ENCODE measurements at regions not wholly inside any gene's neighbourhood (a gene's known extent, or its start where the extent isn't known, plus 50 kb on each side); places are given as distances from the start of the nearest gene placed in this dataset.

DNA sequence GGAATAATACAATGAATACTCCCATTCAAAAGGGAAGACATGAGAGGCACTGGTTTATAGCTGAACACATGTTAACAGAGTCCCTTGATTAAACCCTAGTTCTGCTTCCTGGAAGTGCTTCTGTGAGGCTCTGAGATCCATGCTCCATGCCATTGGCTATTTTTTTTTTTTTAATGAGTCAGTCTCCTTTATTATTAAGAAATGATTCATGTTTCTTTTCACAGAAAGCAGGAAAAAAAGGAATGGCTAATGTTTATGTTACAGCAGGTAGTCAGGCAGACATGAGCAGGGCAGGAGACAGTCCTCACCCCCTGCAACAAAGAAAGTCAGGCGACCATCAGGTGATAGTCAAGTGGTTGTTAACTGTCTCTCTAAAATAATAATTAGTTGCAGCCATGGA, 598.7 kb downstream of the EPHA5 start:
- no peak for DNase-seq
- Histone ChIP-seq H4K91ac (ENCODE audit: insufficient read depth, low read depth, low read length) (no peak overlapping the region), H2AFZ (replicated peaks; ENCODE audit: low read length, poor library complexity) (no peak overlapping the region), H3K4me3 (ENCODE audit: insufficient read depth, low read depth, low read length) (no peak overlapping the region), H2BK5ac (ENCODE audit: low read depth, low read length, poor library complexity, severe bottlenecking) (no peak overlapping the region), H2BK15ac (ENCODE audit: low read depth, low read length) (no peak overlapping the region), H3K36me3 (ENCODE audit: control insufficient read depth, insufficient read depth, low read length) (no peaks in the 10 kb centered on the region), H3K9me1 (ENCODE audit: insufficient read depth, low read length) (no peaks in the 10 kb centered on the region), H3K9me3 (ENCODE audit: control insufficient read depth, insufficient read depth, low read length) (peaks cover 8% of the 10 kb centered on the region; the same call in 1 of the 2 replicates), H2BK20ac (ENCODE audit: low read depth, low read length) (no peak overlapping the region), H3K18ac (ENCODE audit: low read depth, low read length) (no peak overlapping the region), H4K8ac (ENCODE audit: low read depth in 2 of 2, low read length in 2 of 2) (no peak overlapping the region), H2BK120ac (ENCODE audit: low read depth, low read length) (no peak overlapping the region), H3K27me3 (ENCODE audit: control insufficient read depth, insufficient read depth, low read length) (no peaks in the 10 kb centered on the region), H3K27ac (ENCODE audit: insufficient read depth, low read length) (no peak overlapping the region), H3K4me2 (ENCODE audit: low read depth, low read length) (no peak overlapping the region), H2AK5ac (ENCODE audit: low read depth, low read length) (no peak overlapping the region), H3K4me1 (ENCODE audit: control insufficient read depth, insufficient read depth, low read length) (no peaks in the 10 kb centered on the region), H4K5ac (ENCODE audit: low read depth, low read length) (no peak overlapping the region), H3K23ac (ENCODE audit: low read depth, low read length) (no peak overlapping the region), H3K4ac (ENCODE audit: low read depth, low read length) (no peak overlapping the region), H3K56ac (ENCODE audit: extremely low read depth, insufficient read depth, low read length) (no peak overlapping the region), H4K20me1 (ENCODE audit: insufficient read depth, low read length) (no peaks in the 10 kb centered on the region), H3K79me1 (ENCODE audit: low read depth in 1 of 2, low read length in 2 of 2) (no peaks in the 10 kb centered on the region), H3K14ac (replicated peaks; ENCODE audit: low read depth, low read length) (no peak overlapping the region), H3K9ac (ENCODE audit: low read depth, low read length) (no peak overlapping the region), H2AK9ac (replicated peaks; ENCODE audit: low read depth, low read length, poor library complexity) (no peak overlapping the region)
- ChIA-PET CTCF (no interaction called here), POLR2A (ENCODE audit: unreplicated experiment) (no interaction called here)
- no peak for ATAC-seq (ENCODE audit: low read depth)
- in situ Hi-C loops (cut with MboI; ENCODE audit: low sequenced_read_pairs): no loop called here
- dilution Hi-C loops (cut with HindIII; ENCODE audit: low sequenced_read_pairs, unreplicated experiment): no loop called here
- no peak for TF ChIP-seq BHLHE40 (IDR thresholded peaks at IDR 0.05; ENCODE audit: low read depth, low read length)
- no peak for TF ChIP-seq CEBPB (IDR thresholded peaks at IDR 0.05; ENCODE audit: low read depth, low read length)
- no peak for TF ChIP-seq MAFK (IDR thresholded peaks at IDR 0.05; ENCODE audit: low read depth, low read length)
- TF ChIP-seq POLR2A (IDR thresholded peaks at IDR 0.05; ENCODE audit: low read depth, low read length): no peak
- no peak for TF ChIP-seq RAD21 (IDR thresholded peaks at IDR 0.05; ENCODE audit: low read length)
- TF ChIP-seq CHD1 (IDR thresholded peaks at IDR 0.05; ENCODE audit: low read depth, low read length): no peak
- TF ChIP-seq, protein P1, sequence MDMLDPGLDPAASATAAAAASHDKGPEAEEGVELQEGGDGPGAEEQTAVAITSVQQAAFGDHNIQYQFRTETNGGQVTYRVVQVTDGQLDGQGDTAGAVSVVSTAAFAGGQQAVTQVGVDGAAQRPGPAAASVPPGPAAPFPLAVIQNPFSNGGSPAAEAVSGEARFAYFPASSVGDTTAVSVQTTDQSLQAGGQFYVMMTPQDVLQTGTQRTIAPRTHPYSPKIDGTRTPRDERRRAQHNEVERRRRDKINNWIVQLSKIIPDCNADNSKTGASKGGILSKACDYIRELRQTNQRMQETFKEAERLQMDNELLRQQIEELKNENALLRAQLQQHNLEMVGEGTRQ (IDR thresholded peaks at IDR 0.05; ENCODE audit: low read depth, low read length): no peak
- TF ChIP-seq SMC3 (IDR thresholded peaks at IDR 0.05; ENCODE audit: low read depth, low read length): no peak
- TF ChIP-seq, protein P2, sequence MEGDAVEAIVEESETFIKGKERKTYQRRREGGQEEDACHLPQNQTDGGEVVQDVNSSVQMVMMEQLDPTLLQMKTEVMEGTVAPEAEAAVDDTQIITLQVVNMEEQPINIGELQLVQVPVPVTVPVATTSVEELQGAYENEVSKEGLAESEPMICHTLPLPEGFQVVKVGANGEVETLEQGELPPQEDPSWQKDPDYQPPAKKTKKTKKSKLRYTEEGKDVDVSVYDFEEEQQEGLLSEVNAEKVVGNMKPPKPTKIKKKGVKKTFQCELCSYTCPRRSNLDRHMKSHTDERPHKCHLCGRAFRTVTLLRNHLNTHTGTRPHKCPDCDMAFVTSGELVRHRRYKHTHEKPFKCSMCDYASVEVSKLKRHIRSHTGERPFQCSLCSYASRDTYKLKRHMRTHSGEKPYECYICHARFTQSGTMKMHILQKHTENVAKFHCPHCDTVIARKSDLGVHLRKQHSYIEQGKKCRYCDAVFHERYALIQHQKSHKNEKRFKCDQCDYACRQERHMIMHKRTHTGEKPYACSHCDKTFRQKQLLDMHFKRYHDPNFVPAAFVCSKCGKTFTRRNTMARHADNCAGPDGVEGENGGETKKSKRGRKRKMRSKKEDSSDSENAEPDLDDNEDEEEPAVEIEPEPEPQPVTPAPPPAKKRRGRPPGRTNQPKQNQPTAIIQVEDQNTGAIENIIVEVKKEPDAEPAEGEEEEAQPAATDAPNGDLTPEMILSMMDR (conservative IDR thresholded peaks at IDR 0.05; ENCODE audit: low read depth, low read length): no peak
- no peak for TF ChIP-seq MAZ (IDR thresholded peaks at IDR 0.05; ENCODE audit: borderline replicate concordance, low read depth, low read length)
- no peak for TF ChIP-seq MXI1 (IDR thresholded peaks at IDR 0.05; ENCODE audit: borderline replicate concordance, low read depth, low read length)
- no peak for TF ChIP-seq FOS (IDR thresholded peaks at IDR 0.05; ENCODE audit: low read depth, low read length)
- TF ChIP-seq RCOR1 (IDR thresholded peaks at IDR 0.05; ENCODE audit: insufficient replicate concordance, low read length): no peak
- TF ChIP-seq NFE2L2 (IDR thresholded peaks at IDR 0.05; ENCODE audit: low read depth, low read length): no peak
- TF ChIP-seq, protein P3, sequence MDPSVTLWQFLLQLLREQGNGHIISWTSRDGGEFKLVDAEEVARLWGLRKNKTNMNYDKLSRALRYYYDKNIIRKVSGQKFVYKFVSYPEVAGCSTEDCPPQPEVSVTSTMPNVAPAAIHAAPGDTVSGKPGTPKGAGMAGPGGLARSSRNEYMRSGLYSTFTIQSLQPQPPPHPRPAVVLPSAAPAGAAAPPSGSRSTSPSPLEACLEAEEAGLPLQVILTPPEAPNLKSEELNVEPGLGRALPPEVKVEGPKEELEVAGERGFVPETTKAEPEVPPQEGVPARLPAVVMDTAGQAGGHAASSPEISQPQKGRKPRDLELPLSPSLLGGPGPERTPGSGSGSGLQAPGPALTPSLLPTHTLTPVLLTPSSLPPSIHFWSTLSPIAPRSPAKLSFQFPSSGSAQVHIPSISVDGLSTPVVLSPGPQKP (IDR thresholded peaks at IDR 0.05; ENCODE audit: borderline replicate concordance, low read depth, low read length): no peak
- no CpG with 5 or more reads among the region's 1 CpG for WGBS, 2 experiments (ENCODE audit: extremely low coverage in 2 of 2, insufficient read length in 1 of 2)
- intact Hi-C loops (cut with micrococcal nuclease): no loop called here
- BruUV-seq (replicated peaks): no TSS peak

Measured in IMR-90 (cell line).